HepG2 (cell line): ENCODE measurements at regions not wholly inside any gene's neighbourhood (a gene's known extent, or its start where the extent isn't known, plus 50 kb on each side); places are given as distances from the start of the nearest gene placed in this dataset.
A peak's percentile ranks its signal among the peaks of the same experiment; 100 is the strongest.

Experiments used
- ATAC-seq: fragments of 200-7000 bp; cut with Tn5 transposase; 3 replicates; pipeline ENCODE4 v1.9.1; 2020; ENCODE audit warnings: mild to moderate bottlenecking, moderate library complexity
- BruUV-seq: library from RNA; stranded (reverse); fragments of 400-500 nt; replicated peaks from 2 replicates; lab custom pipeline; 2021; lab: Mats Ljungman, UMichigan
- CTCF ChIA-PET: fragments of 300-600 bp; formaldehyde crosslinking; extraction: SDS; loops from one replicate; lab custom pipeline; 2021; ENCODE audit warnings: low total read pairs, inconsistent platforms, low intra/inter-chr PET ratio; lab: Yijun Ruan, JAX
- POLR2A ChIA-PET: fragments of 350-600 bp; sonication (Branson Sonifier 250); formaldehyde crosslinking; loops from one replicate; lab custom pipeline; 2020; ENCODE audit warnings: antibody characterized with exemption, inconsistent platforms; lab: Yijun Ruan, JAX
- DNase-seq: peaks from one replicate; pipeline ENCODE4 v3.0.0-alpha.2; 2015; ENCODE audit warnings: low spot score
- FAIRE-seq: peaks from 3 replicates; lab custom pipeline; 2011; peaks lifted over from hg19 to GRCh38; lab: Jason Lieb, UNC
- H2AFZ ChIP-seq: one replicate; pipeline ENCODE4 v1.6.1; 2011; ENCODE audit warnings: low read length, inconsistent platforms
- H3K27ac ChIP-seq: fragments of 300-600 bp; 3 replicates; pipeline ENCODE4 v1.8.0; 2011; ENCODE audit warnings: mixed run types, mild to moderate bottlenecking, mixed read lengths, low read length, inconsistent platforms; ENCODE audit not compliant: insufficient read depth; ENCODE audit errors: extremely low read length
- H3K27me3 ChIP-seq, 2 experiments: fragments of 200-600 bp in 1 of 2; 2 replicates in 1 of 2; 3 replicates in 1 of 2; pipeline versions ENCODE4 v1.6.0 to v1.8.0; 2011; ENCODE audit warnings: low read length in 2 of 2, mild to moderate bottlenecking in 2 of 2, moderate library complexity in 2 of 2, inconsistent platforms in 1 of 2; ENCODE audit not compliant: insufficient read depth in 2 of 2, control insufficient read depth in 1 of 2
- H3K36me3 ChIP-seq, 2 experiments: fragments of 200-600 bp in 1 of 2; replicated peaks in 1 of 2; 2 replicates in 1 of 2; 3 replicates in 1 of 2; pipeline versions ENCODE4 v1.5.1 to v1.8.0; 2011; ENCODE audit warnings: low read length in 2 of 2, inconsistent platforms in 1 of 2; ENCODE audit not compliant: insufficient read depth in 2 of 2, control insufficient read depth in 1 of 2
- H3K4me1 ChIP-seq: 2 replicates; pipeline ENCODE4 v1.5.1; 2012; ENCODE audit warnings: low read length, inconsistent platforms; ENCODE audit not compliant: insufficient read depth
- H3K4me2 ChIP-seq: 2 replicates; pipeline ENCODE4 v1.6.0; 2011; ENCODE audit warnings: low read depth, low read length, inconsistent platforms
- H3K4me3 ChIP-seq, 3 experiments: fragments of 200-600 bp in 1 of 3; sonication (generic), shearing (Covaris generic) in 1 of 3; replicated peaks in 1 of 3; 2 replicates each; pipeline ENCODE4 v1.5.1; 2011 to 2016; ENCODE audit warnings: low read length in 3 of 3, inconsistent platforms in 2 of 3, low read depth in 2 of 3, mild to moderate bottlenecking in 2 of 3, control low read depth in 1 of 3, mixed read lengths in 1 of 3; ENCODE audit not compliant: insufficient read depth in 1 of 3
- H3K79me2 ChIP-seq: one replicate; pipeline ENCODE4 v1.6.1; 2011; ENCODE audit warnings: low read length, inconsistent platforms; ENCODE audit not compliant: insufficient read depth
- H3K9ac ChIP-seq: 2 replicates; pipeline ENCODE4 v1.6.0; 2011; ENCODE audit warnings: mild to moderate bottlenecking, low read depth, low read length, inconsistent platforms; ENCODE audit not compliant: insufficient read depth
- H3K9me3 ChIP-seq: 2 replicates; pipeline ENCODE4 v1.5.1; 2012; ENCODE audit warnings: mild to moderate bottlenecking, low read length
- H4K20me1 ChIP-seq: 2 replicates; pipeline ENCODE4 v1.6.0; 2011; ENCODE audit warnings: inconsistent platforms, mild to moderate bottlenecking, low read length, moderate library complexity; ENCODE audit not compliant: insufficient read depth
- FLYWCH1 ChIP-seq: sonication (generic); formaldehyde crosslinking; IDR thresholded peaks from 2 replicates; pipeline ENCODE4 v1.8.1; 2023; ENCODE audit warnings: mild to moderate bottlenecking, missing genetic modification reagents
- KLF11 ChIP-seq: IDR thresholded peaks from 2 replicates; pipeline ENCODE4 v1.6.1; 2016; ENCODE audit warnings: missing compliant biosample characterization
- NFE2L2 ChIP-seq: fragments of 150-350 bp; IDR thresholded peaks from 2 replicates; pipeline ENCODE4 v1.6.1; 2014; ENCODE audit warnings: low read length
- SNAPC4 ChIP-seq: sonication (generic); formaldehyde crosslinking; IDR thresholded peaks from 2 replicates; pipeline ENCODE4 v1.4.0; 2020; ENCODE audit warnings: mild to moderate bottlenecking, missing genetic modification reagents
- TAF15 ChIP-seq: fragments of 200-400 bp; formaldehyde crosslinking; IDR thresholded peaks from one replicate; pipeline ENCODE4 v1.6.1; 2018; ENCODE audit warnings: mild to moderate bottlenecking, low read depth, low read length; ENCODE audit not compliant: poor library complexity, severe bottlenecking
- ZBTB1 ChIP-seq: sonication (generic); formaldehyde crosslinking; IDR thresholded peaks from 2 replicates; pipeline ENCODE4 v1.4.0; 2020; ENCODE audit warnings: missing genetic modification reagents, borderline replicate concordance
- ZBTB33 ChIP-seq: sonication (generic); formaldehyde crosslinking; IDR thresholded peaks from 2 replicates; pipeline ENCODE4 v1.4.0; 2020; ENCODE audit warnings: missing genetic modification reagents
- ZNF235 ChIP-seq: sonication (generic); formaldehyde crosslinking; IDR thresholded peaks from 2 replicates; pipeline ENCODE4 v1.8.1; 2023; ENCODE audit warnings: mild to moderate bottlenecking, missing genetic modification reagents, borderline replicate concordance
- WGBS: methylation state at CpG from one replicate; pipeline ENCODE4 v1.1.6; 2017; ENCODE audit warnings: low lambda C conversion rate; 5-methylcytosine and 5-hydroxymethylcytosine counted together
- in situ Hi-C: cut with HindIII; loops from 2 replicates; pipeline ENCODE4 v1.10.0; 2017; ENCODE audit warnings: low pct_unique_long_range_greater_than_20kb; ENCODE audit not compliant: extremely low pct_ligation_motif_present
- intact Hi-C: fragments of 100-400 bp; cut with micrococcal nuclease; formaldehyde crosslinking; loops from one replicate; pipeline ENCODE4 v1.10.0; 2022; ENCODE audit not compliant: unreplicated experiment

- POLR2A ChIA-PET, result no interaction called here
Measured at GRCh38 chr13:27854606-27855005, 62.3 kb downstream of the GSX1 start.

More at GRCh38 chr13:27854606-27855005, 62.3 kb downstream of the GSX1 start:
- BruUV-seq, result no TSS peak
- no peak overlapping the region for H3K4me3 ChIP-seq
- H3K9ac ChIP-seq, result no peak overlapping the region
- CTCF ChIA-PET, result no interaction called here
- ATAC-seq (no peak), FAIRE-seq (no peak), DNase-seq (no peak)
- H3K79me2 ChIP-seq, result no peaks in the 10 kb centered on the region
- peaks cover 1 to 15% of the 10 kb centered on the region in 2 experiments; a peak in 2 of 5 replicates for H3K27me3 ChIP-seq
- in situ Hi-C loops, result no loop called here
- H2AFZ ChIP-seq, result no peak overlapping the region
- H3K4me1 ChIP-seq, result no peaks in the 10 kb centered on the region; the same call in 1 of the 2 replicates
- intact Hi-C loops, result no loop called here
- H4K20me1 ChIP-seq, result no peaks in the 10 kb centered on the region
- H3K4me2 ChIP-seq, result no peak overlapping the region
- 29% methylated on average over 1 of the region's 1 CpG for WGBS
- H3K9me3 ChIP-seq, result no peaks in the 10 kb centered on the region
- no peaks in the 10 kb centered on the region for H3K36me3 ChIP-seq
- no peak overlapping the region for H3K27ac ChIP-seq
- no peak for TF ChIP-seq SNAPC4 (CRISPR knock-in tag)
- TF ChIP-seq KLF11 (CRISPR knock-in tag), result no peak
- peak; percentile 67; the same call in 1 of the 2 replicates for TF ChIP-seq NFE2L2
- TF ChIP-seq ZBTB33 (CRISPR knock-in tag), result no peak
- no peak for TF ChIP-seq TAF15
- no peak for TF ChIP-seq FLYWCH1 (CRISPR knock-in tag)
- no peak for TF ChIP-seq ZNF235
- TF ChIP-seq ZBTB1 (CRISPR knock-in tag), result no peak
